MM.1S (cell line): ENCODE measurements at regions not wholly inside any gene's neighbourhood (a gene's known extent, or its start where the extent isn't known, plus 50 kb on each side); places are given as distances from the start of the nearest gene placed in this dataset.

ENCODE experiments used
- DNase-seq: peaks from one replicate; pipeline ENCODE4 v3.0.0-alpha.2; 2015
- H2AFZ ChIP-seq: fragments of 300-600 bp; sonication (generic); 2 replicates; pipeline ENCODE4 v1.6.0; 2016; ENCODE audit warnings: antibody characterized with exemption, low read length
- H3F3A ChIP-seq: fragments of 300-600 bp; sonication (generic); 2 replicates; pipeline ENCODE4 v1.6.1; 2016; ENCODE audit warnings: mild to moderate bottlenecking, antibody characterized with exemption, low read length, moderate library complexity, mixed read lengths; ENCODE audit not compliant: insufficient read depth
- H3K27ac ChIP-seq: fragments of 300-600 bp; sonication (generic); 2 replicates; pipeline ENCODE4 v1.5.1; 2016; ENCODE audit warnings: mild to moderate bottlenecking, low read length
- H3K27me3 ChIP-seq: fragments of 300-600 bp; sonication (generic); replicated peaks from 2 replicates; pipeline ENCODE4 v1.6.0; 2016; ENCODE audit warnings: low read length; ENCODE audit not compliant: insufficient read depth
- H3K36me3 ChIP-seq: fragments of 300-600 bp; sonication (generic); replicated peaks from 2 replicates; pipeline ENCODE4 v1.6.1; 2016; ENCODE audit warnings: mild to moderate bottlenecking, low read length, mixed read lengths; ENCODE audit not compliant: insufficient read depth
- H3K4me1 ChIP-seq: fragments of 300-600 bp; sonication (generic); 2 replicates; pipeline ENCODE4 v1.6.1; 2016; ENCODE audit warnings: low read length, mixed read lengths
- H3K4me2 ChIP-seq: fragments of 300-600 bp; sonication (generic); 2 replicates; pipeline ENCODE4 v1.6.0; 2016; ENCODE audit warnings: low read depth, low read length
- H3K4me3 ChIP-seq: fragments of 300-600 bp; sonication (generic); 2 replicates; pipeline ENCODE4 v1.5.1; 2016; ENCODE audit warnings: low read length, mixed read lengths
- H3K79me2 ChIP-seq: fragments of 300-600 bp; sonication (generic); 2 replicates; pipeline ENCODE4 v1.6.1; 2016; ENCODE audit warnings: mixed run types, low read length, mixed read lengths
- H3K9ac ChIP-seq: fragments of 300-600 bp; sonication (generic); 2 replicates; pipeline ENCODE4 v1.6.1; 2016; ENCODE audit warnings: low read length, mixed read lengths
- H3K9me2 ChIP-seq: fragments of 300-600 bp; sonication (generic); replicated peaks from 2 replicates; pipeline ENCODE4 v1.6.1; 2016; ENCODE audit warnings: mild to moderate bottlenecking, low read length, mixed read lengths; ENCODE audit not compliant: insufficient read depth
- H3K9me3 ChIP-seq: fragments of 300-600 bp; sonication (generic); replicated peaks from 2 replicates; pipeline ENCODE4 v1.6.1; 2016; ENCODE audit warnings: mild to moderate bottlenecking, low read length, mixed read lengths; ENCODE audit not compliant: insufficient read depth
- H4K20me1 ChIP-seq: fragments of 300-600 bp; sonication (generic); 2 replicates; pipeline ENCODE4 v1.6.1; 2016; ENCODE audit warnings: mild to moderate bottlenecking, low read length, moderate library complexity, mixed read lengths; ENCODE audit not compliant: insufficient read depth
- CTCF ChIP-seq: fragments of 300-600 bp; sonication (generic); IDR thresholded peaks from 2 replicates; pipeline ENCODE4 v1.5.1; 2016; ENCODE audit warnings: antibody characterized with exemption, low read length, mixed read lengths
- EZH2 ChIP-seq: fragments of 300-600 bp; sonication (generic); optimal IDR thresholded peaks from 2 replicates; pipeline ENCODE3; 2017; ENCODE audit warnings: low read depth, mild to moderate bottlenecking, antibody characterized with exemption, low read length, mixed read lengths
- EZH2phosphoT487 ChIP-seq: fragments of 300-600 bp; sonication (generic); IDR thresholded peaks from 2 replicates; pipeline ENCODE4 v1.6.1; 2018; ENCODE audit warnings: antibody characterized with exemption, low read length

GRCh38 chr10:21242915-21243314 is 282.6 kb downstream of the SKIDA1 start:
- DNase-seq: no peak
- Histone ChIP-seq H3K4me3 (no peak overlapping the region), H3K9me2 (no peaks in the 10 kb centered on the region), H3K4me2 (no peak overlapping the region), H3K79me2 (no peaks in the 10 kb centered on the region), H4K20me1 (no peaks in the 10 kb centered on the region), H3K36me3 (no peaks in the 10 kb centered on the region), H3K9ac (no peak overlapping the region), H2AFZ (no peak overlapping the region), H3K27ac (no peak overlapping the region), H3K9me3 (no peaks in the 10 kb centered on the region), H3K4me1 (no peaks in the 10 kb centered on the region), H3K27me3 (no peaks in the 10 kb centered on the region), H3F3A (no peaks in the 10 kb centered on the region)
- TF ChIP-seq CTCF: no peak
- TF ChIP-seq EZH2: no peak
- TF ChIP-seq EZH2phosphoT487: no peak

- no peak overlapping the region for H3K9ac ChIP-seq
- no peak overlapping the region for H2AFZ ChIP-seq
- no peaks in the 10 kb centered on the region for H3K27me3 ChIP-seq
- no peaks in the 10 kb centered on the region for H3K9me3 ChIP-seq
- no peaks in the 10 kb centered on the region for H3K36me3 ChIP-seq
- H3K4me2 ChIP-seq: no peak overlapping the region
- no peaks in the 10 kb centered on the region for H3F3A ChIP-seq
- H3K79me2 ChIP-seq: no peaks in the 10 kb centered on the region
- H3K27ac ChIP-seq: no peak overlapping the region
- H3K9me2 ChIP-seq: no peaks in the 10 kb centered on the region
- TF ChIP-seq CTCF: no peak
- no peak for TF ChIP-seq EZH2
- no peak for TF ChIP-seq EZH2phosphoT487
- no peak overlapping the region for H3K4me3 ChIP-seq
- H3K4me1 ChIP-seq: no peaks in the 10 kb centered on the region
- no peaks in the 10 kb centered on the region for H4K20me1 ChIP-seq
- DNase-seq: no peak
These were observed 286.8 kb downstream of the SKIDA1 start for GRCh38 chr10:21238717-21239116.

- DNase-seq: no peak
- no peaks in the 10 kb centered on the region for H4K20me1 ChIP-seq
- no peaks in the 10 kb centered on the region for H3K9me2 ChIP-seq
These were observed 287.4 kb downstream of the SKIDA1 start for GRCh38 chr10:21238044-21238443.

More at GRCh38 chr10:21238044-21238443, 287.4 kb downstream of the SKIDA1 start:
- no peak overlapping the region for H3K9ac ChIP-seq
- no peak overlapping the region for H3K4me2 ChIP-seq
- H3K4me3 ChIP-seq: no peak overlapping the region
- H3K9me3 ChIP-seq: no peaks in the 10 kb centered on the region
- no peaks in the 10 kb centered on the region for H3K27me3 ChIP-seq
- no peaks in the 10 kb centered on the region for H3K4me1 ChIP-seq
- TF ChIP-seq EZH2phosphoT487: no peak
- no peak for TF ChIP-seq CTCF
- TF ChIP-seq EZH2: no peak
- H3F3A ChIP-seq: no peaks in the 10 kb centered on the region
- H3K36me3 ChIP-seq: no peaks in the 10 kb centered on the region
- H3K79me2 ChIP-seq: no peaks in the 10 kb centered on the region
- no peak overlapping the region for H2AFZ ChIP-seq
- H3K27ac ChIP-seq: no peak overlapping the region
